SK-N-SH (cell line): ENCODE measurements at regions not wholly inside any gene's neighbourhood (a gene's known extent, or its start where the extent isn't known, plus 50 kb on each side); places are given as distances from the start of the nearest gene placed in this dataset.

Experiments
- CTCF ChIA-PET: fragments of 300-600, 350-600 bp; formaldehyde crosslinking; extraction: SDS; loops from one replicate; lab custom pipeline; 2021; lab: Yijun Ruan, JAX
- POLR2A ChIA-PET: fragments of 350-600 bp; sonication (Branson Sonifier 250); formaldehyde crosslinking; extraction: SDS; loops from one replicate; lab custom pipeline; 2020; ENCODE audit warnings: antibody characterized with exemption, inconsistent platforms; lab: Yijun Ruan, JAX
- DNase-seq: peaks from one replicate; pipeline ENCODE4 v3.0.0; 2012
- H2AFZ ChIP-seq: fragments of 200-600 bp; sonication (generic); 2 replicates; pipeline ENCODE4 v1.8.1; 2016; ENCODE audit warnings: antibody characterized with exemption, mild to moderate bottlenecking, low read depth
- H3F3A ChIP-seq: fragments of 200-600 bp; sonication (generic); replicated peaks from 2 replicates; pipeline ENCODE3; 2016; ENCODE audit warnings: antibody characterized with exemption, mild to moderate bottlenecking; ENCODE audit not compliant: insufficient read depth
- H3K27ac ChIP-seq, 2 experiments: fragments of 200-500 bp in 1 of 2; fragments of 200-600 bp in 1 of 2; sonication (Bioruptor generic) in 1 of 2; sonication (generic), shearing (Covaris generic) in 1 of 2; 2 replicates each; pipeline versions ENCODE4 v1.5.1 to v1.6.1; 2014 to 2016; ENCODE audit warnings: low read depth in 2 of 2, inconsistent platforms in 1 of 2, low read length in 1 of 2, mild to moderate bottlenecking in 1 of 2, mixed read lengths in 1 of 2
- H3K27me3 ChIP-seq: fragments of 200-600 bp; sonication (generic), shearing (Covaris generic); 2 replicates; pipeline ENCODE4 v1.6.1; 2016; ENCODE audit warnings: mixed run types; ENCODE audit not compliant: insufficient read depth
- H3K36me3 ChIP-seq, 2 experiments: fragments of 200-500 bp in 1 of 2; fragments of 200-600 bp in 1 of 2; sonication (Bioruptor generic) in 1 of 2; sonication (generic) in 1 of 2; replicated peaks in 1 of 2; 2 replicates each; pipeline versions ENCODE3 to v1.5.1; 2014 to 2016; ENCODE audit warnings: low read length in 1 of 2, mild to moderate bottlenecking in 1 of 2; ENCODE audit not compliant: insufficient read depth in 2 of 2, control insufficient read depth in 1 of 2
- H3K4me1 ChIP-seq, 2 experiments: fragments of 200-500 bp in 1 of 2; fragments of 200-600 bp in 1 of 2; sonication (Bioruptor generic) in 1 of 2; sonication (generic), shearing (Covaris generic) in 1 of 2; 2 replicates each; pipeline versions ENCODE4 v1.5.1 to v1.6.1; 2014 to 2016; ENCODE audit warnings: low read depth in 1 of 2, low read length in 1 of 2, mixed run types in 1 of 2; ENCODE audit not compliant: insufficient read depth in 2 of 2, control insufficient read depth in 1 of 2
- H3K4me2 ChIP-seq: fragments of 200-600 bp; sonication (generic), shearing (Covaris generic); 2 replicates; pipeline ENCODE4 v1.6.1; 2017; ENCODE audit warnings: mixed run types
- H3K4me3 ChIP-seq, 2 experiments: fragments of 200-500 bp in 1 of 2; fragments of 200-600 bp in 1 of 2; sonication (Bioruptor generic) in 1 of 2; sonication (generic), shearing (Covaris generic) in 1 of 2; 2 replicates each; pipeline versions ENCODE4 v1.5.1 to v1.8.1; 2014 to 2016; ENCODE audit warnings: low read depth in 2 of 2, inconsistent platforms in 1 of 2, low read length in 1 of 2, mild to moderate bottlenecking in 1 of 2, mixed read lengths in 1 of 2, moderate library complexity in 1 of 2
- H3K79me2 ChIP-seq: fragments of 200-600 bp; sonication (generic); 2 replicates; pipeline ENCODE4 v1.8.1; 2017; ENCODE audit warnings: mild to moderate bottlenecking; ENCODE audit not compliant: insufficient read depth
- H3K9ac ChIP-seq: fragments of 200-600 bp; sonication (generic); 2 replicates; pipeline ENCODE4 v1.6.1; 2017; ENCODE audit warnings: mixed run types
- H3K9me2 ChIP-seq: fragments of 200-600 bp; sonication (generic); 2 replicates; pipeline ENCODE4 v1.6.1; 2017; ENCODE audit warnings: mixed run types
- H3K9me3 ChIP-seq: fragments of 200-600 bp; sonication (generic); 2 replicates; pipeline ENCODE4 v1.6.1; 2017; ENCODE audit warnings: mixed run types, mild to moderate bottlenecking, moderate library complexity
- H4K20me1 ChIP-seq: fragments of 200-600 bp; sonication (generic); 2 replicates; pipeline ENCODE4 v1.6.1; 2017; ENCODE audit warnings: mild to moderate bottlenecking, mixed run types; ENCODE audit not compliant: insufficient read depth
- CHD2 ChIP-seq: fragments of 150-350 bp; IDR thresholded peaks from 2 replicates; pipeline ENCODE4 v1.6.1; 2018; ENCODE audit warnings: low read length; ENCODE audit not compliant: partially characterized antibody
- ELF1 ChIP-seq: IDR thresholded peaks from 2 replicates; pipeline ENCODE4 v1.4.0; 2012
- EZH2phosphoT487 ChIP-seq: fragments of 200-600 bp; sonication (generic); IDR thresholded peaks from 2 replicates; pipeline ENCODE4 v1.6.1; 2017; ENCODE audit warnings: low read depth, mixed run types, mild to moderate bottlenecking, antibody characterized with exemption, moderate library complexity, borderline replicate concordance
- FOXJ3 ChIP-seq: sonication (generic); formaldehyde crosslinking; IDR thresholded peaks from 2 replicates; pipeline ENCODE4 v1.5.1; 2020; ENCODE audit warnings: mild to moderate bottlenecking, missing genetic modification reagents
- FOXM1 ChIP-seq: IDR thresholded peaks from 2 replicates; pipeline ENCODE4 v1.4.0; 2012; ENCODE audit warnings: low read depth, mild to moderate bottlenecking
- GATA2 ChIP-seq: sonication (generic); formaldehyde crosslinking; IDR thresholded peaks from 2 replicates; pipeline ENCODE4 v1.5.0; 2020; ENCODE audit warnings: mild to moderate bottlenecking, missing genetic modification reagents
- IRF3 ChIP-seq: fragments of 150-350 bp; IDR thresholded peaks from 2 replicates; pipeline ENCODE4 v1.6.1; 2016; ENCODE audit warnings: mild to moderate bottlenecking, low read depth, low read length
- JUND ChIP-seq: IDR thresholded peaks from 2 replicates; pipeline ENCODE4 v1.4.0; 2012
- MXI1 ChIP-seq: IDR thresholded peaks from 2 replicates; pipeline ENCODE4 v1.6.1; 2012; ENCODE audit warnings: mild to moderate bottlenecking, low read depth, low read length, improper control_type of control experiment
- NFIC ChIP-seq: IDR thresholded peaks from 2 replicates; pipeline ENCODE4 v1.4.0; 2012; ENCODE audit warnings: borderline replicate concordance
- NRF1 ChIP-seq: IDR thresholded peaks from 2 replicates; pipeline ENCODE4 v1.6.1; 2012; ENCODE audit warnings: low read depth, mild to moderate bottlenecking, low read length
- POLR2AphosphoS5 ChIP-seq: IDR thresholded peaks from 2 replicates; pipeline ENCODE4 v1.6.1; 2012; ENCODE audit warnings: low read depth, low read length
- RAD21 ChIP-seq: IDR thresholded peaks from 2 replicates; pipeline ENCODE4 v1.6.1; 2012; ENCODE audit warnings: mild to moderate bottlenecking, low read length
- REST ChIP-seq: IDR thresholded peaks from 2 replicates; pipeline ENCODE4 v1.6.1; 2012; ENCODE audit warnings: mild to moderate bottlenecking, low read depth, low read length, moderate library complexity
- RFX5 ChIP-seq: IDR thresholded peaks from 2 replicates; pipeline ENCODE4 v1.6.1; 2012; ENCODE audit warnings: mild to moderate bottlenecking, improper control_type of control experiment, low read length
- RXRA ChIP-seq: IDR thresholded peaks from 2 replicates; pipeline ENCODE4 v1.4.0; 2012; ENCODE audit warnings: low read depth, mild to moderate bottlenecking, borderline replicate concordance
- SIN3A ChIP-seq: IDR thresholded peaks from 2 replicates; pipeline ENCODE4 v1.6.1; 2012; ENCODE audit warnings: low read depth, mild to moderate bottlenecking, low read length, moderate library complexity, borderline replicate concordance
- SMC3 ChIP-seq: IDR thresholded peaks from 2 replicates; pipeline ENCODE4 v1.6.1; 2012; ENCODE audit warnings: low read depth, low read length, improper control_type of control experiment
- TAF1 ChIP-seq: IDR thresholded peaks from 2 replicates; pipeline ENCODE4 v1.6.1; 2012; ENCODE audit warnings: low read depth, mild to moderate bottlenecking, low read length, moderate library complexity, borderline replicate concordance
- TCF12 ChIP-seq: IDR thresholded peaks from 2 replicates; pipeline ENCODE4 v1.4.0; 2012
- TEAD4 ChIP-seq: IDR thresholded peaks from 2 replicates; pipeline ENCODE4 v1.4.0; 2012; ENCODE audit warnings: mild to moderate bottlenecking, borderline replicate concordance; ENCODE audit not compliant: insufficient read depth
- YY1 ChIP-seq: IDR thresholded peaks from 2 replicates; pipeline ENCODE4 v1.4.0; 2012; ENCODE audit warnings: low read depth, mild to moderate bottlenecking
- WGBS: methylation state at CpG from one replicate; pipeline ENCODE4 v1.1.6; 2017; ENCODE audit warnings: low lambda C conversion rate; 5-methylcytosine and 5-hydroxymethylcytosine counted together
- TF ChIP-seq, protein P1 (sequence below): IDR thresholded peaks from 2 replicates; pipeline ENCODE4 v1.4.0; 2012; ENCODE audit warnings: low read depth, borderline replicate concordance
- TF ChIP-seq, protein P2 (sequence below): IDR thresholded peaks from 2 replicates; pipeline ENCODE4; 2012
- TF ChIP-seq, protein P3 (sequence below): IDR thresholded peaks from 2 replicates; pipeline ENCODE4 v1.4.0; 2012; ENCODE audit warnings: low read depth, borderline replicate concordance

GRCh38 chr6:56730663-56731529 lies 88.2 kb upstream of the DST start:
- ChIA-PET CTCF (interaction anchor here (0.8 to 1.8 kb wide), 4 partner anchors 14 to 120 kb away, joined by 3 to 5 read pairs (median 4); no protein-coding TSS in a partner anchor), POLR2A (no interaction called here)
- Histone ChIP-seq H4K20me1 (peaks cover 4% of the 10 kb centered on the region; the same call in 1 of the 2 replicates), H3K9me2 (no peaks in the 10 kb centered on the region), H2AFZ (no peak overlapping the region), H3K4me1 (peaks cover 4 to 53% of the 10 kb centered on the region in 2 experiments; a peak in 3 of 4 replicates), H3K36me3 (peaks cover 3 to 33% of the 10 kb centered on the region in 2 experiments), H3K4me3 (no peak overlapping the region), H3K27ac (peak overlapping the region; percentile 48 to 97), H3K27me3 (no peaks in the 10 kb centered on the region), H3F3A (peaks cover 43% of the 10 kb centered on the region), H3K4me2 (peak overlapping the region; percentile 47), H3K79me2 (peaks cover 86% of the 10 kb centered on the region), H3K9me3 (no peaks in the 10 kb centered on the region), H3K9ac (peak overlapping the region; percentile 66)
- 20% methylated on average over 5 of the region's 5 CpGs for WGBS
- no peak for DNase-seq
- no peak for TF ChIP-seq SIN3A
- TF ChIP-seq CHD2: no peak
- no peak for TF ChIP-seq FOXJ3 (CRISPR knock-in tag)
- no peak for TF ChIP-seq MXI1
- TF ChIP-seq ELF1: no peak
- no peak for TF ChIP-seq GATA2 (CRISPR knock-in tag)
- no peak for TF ChIP-seq REST
- TF ChIP-seq EZH2phosphoT487: no peak
- no peak for TF ChIP-seq NRF1
- no peak for TF ChIP-seq SMC3
- TF ChIP-seq FOXM1: peak; percentile 88
- peak; percentile 48; the same call in 1 of the 2 replicates for TF ChIP-seq TEAD4
- peak; percentile 72 for TF ChIP-seq NFIC
- no peak for TF ChIP-seq RFX5
- peak; percentile 58; the same call in 1 of the 2 replicates for TF ChIP-seq RXRA
- TF ChIP-seq, protein P1, sequence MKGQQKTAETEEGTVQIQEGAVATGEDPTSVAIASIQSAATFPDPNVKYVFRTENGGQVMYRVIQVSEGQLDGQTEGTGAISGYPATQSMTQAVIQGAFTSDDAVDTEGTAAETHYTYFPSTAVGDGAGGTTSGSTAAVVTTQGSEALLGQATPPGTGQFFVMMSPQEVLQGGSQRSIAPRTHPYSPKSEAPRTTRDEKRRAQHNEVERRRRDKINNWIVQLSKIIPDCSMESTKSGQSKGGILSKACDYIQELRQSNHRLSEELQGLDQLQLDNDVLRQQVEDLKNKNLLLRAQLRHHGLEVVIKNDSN: no peak
- TF ChIP-seq, protein P2, sequence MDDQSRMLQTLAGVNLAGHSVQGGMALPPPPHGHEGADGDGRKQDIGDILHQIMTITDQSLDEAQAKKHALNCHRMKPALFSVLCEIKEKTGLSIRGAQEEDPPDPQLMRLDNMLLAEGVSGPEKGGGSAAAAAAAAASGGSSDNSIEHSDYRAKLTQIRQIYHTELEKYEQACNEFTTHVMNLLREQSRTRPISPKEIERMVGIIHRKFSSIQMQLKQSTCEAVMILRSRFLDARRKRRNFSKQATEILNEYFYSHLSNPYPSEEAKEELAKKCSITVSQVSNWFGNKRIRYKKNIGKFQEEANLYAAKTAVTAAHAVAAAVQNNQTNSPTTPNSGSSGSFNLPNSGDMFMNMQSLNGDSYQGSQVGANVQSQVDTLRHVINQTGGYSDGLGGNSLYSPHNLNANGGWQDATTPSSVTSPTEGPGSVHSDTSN: peak; percentile 63
- no peak for TF ChIP-seq YY1
- no peak for TF ChIP-seq RAD21
- TF ChIP-seq IRF3: no peak
- TF ChIP-seq, protein P3, sequence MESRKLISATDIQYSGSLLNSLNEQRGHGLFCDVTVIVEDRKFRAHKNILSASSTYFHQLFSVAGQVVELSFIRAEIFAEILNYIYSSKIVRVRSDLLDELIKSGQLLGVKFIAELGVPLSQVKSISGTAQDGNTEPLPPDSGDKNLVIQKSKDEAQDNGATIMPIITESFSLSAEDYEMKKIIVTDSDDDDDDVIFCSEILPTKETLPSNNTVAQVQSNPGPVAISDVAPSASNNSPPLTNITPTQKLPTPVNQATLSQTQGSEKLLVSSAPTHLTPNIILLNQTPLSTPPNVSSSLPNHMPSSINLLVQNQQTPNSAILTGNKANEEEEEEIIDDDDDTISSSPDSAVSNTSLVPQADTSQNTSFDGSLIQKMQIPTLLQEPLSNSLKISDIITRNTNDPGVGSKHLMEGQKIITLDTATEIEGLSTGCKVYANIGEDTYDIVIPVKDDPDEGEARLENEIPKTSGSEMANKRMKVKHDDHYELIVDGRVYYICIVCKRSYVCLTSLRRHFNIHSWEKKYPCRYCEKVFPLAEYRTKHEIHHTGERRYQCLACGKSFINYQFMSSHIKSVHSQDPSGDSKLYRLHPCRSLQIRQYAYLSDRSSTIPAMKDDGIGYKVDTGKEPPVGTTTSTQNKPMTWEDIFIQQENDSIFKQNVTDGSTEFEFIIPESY: no peak
- no peak for TF ChIP-seq TAF1
- TF ChIP-seq POLR2AphosphoS5: 0 out of 2 replicates have a peak, but pooled peaks have one; percentile 8
- peak; percentile 64 for TF ChIP-seq JUND
- peak; percentile 79 for TF ChIP-seq TCF12
